Sigmoid colon (tissue), 6 donors: ENCODE measurements at regions not wholly inside any gene's neighbourhood (a gene's known extent, or its start where the extent isn't known, plus 50 kb on each side); places are given as distances from the start of the nearest gene placed in this dataset.

ENCODE experiments used
- DNase-seq: peaks from one replicate; pipeline ENCODE4 v3.0.0-alpha.2; 2019
- H3K27ac ChIP-seq, 4 donors: fragments of 200-600 bp; sonication (generic); one replicate each; pipeline ENCODE4 v1.5.1; 2016 to 2019; ENCODE audit warnings: mild to moderate bottlenecking in 1 of 4
- H3K27me3 ChIP-seq, 3 donors: fragments of 200-600 bp; sonication (generic); one replicate each; pipeline ENCODE4 v1.5.1; 2019; ENCODE audit warnings: mild to moderate bottlenecking in 1 of 3
- H3K36me3 ChIP-seq, 4 donors: fragments of 200-600 bp; sonication (generic); one replicate each; pipeline ENCODE4 v1.5.1; 2016 to 2019
- H3K4me1 ChIP-seq, 4 donors: fragments of 200-600 bp; sonication (generic); one replicate each; pipeline ENCODE4 v1.5.1; 2017 to 2019
- H3K4me3 ChIP-seq, 4 donors: fragments of 200-600 bp; sonication (generic); one replicate each; pipeline ENCODE4 v1.5.1; 2017 to 2019; ENCODE audit warnings: mild to moderate bottlenecking in 2 of 4, moderate library complexity in 1 of 4
- H3K9me3 ChIP-seq, 4 donors: fragments of 200-600 bp in 3 of 4; sonication (generic) in 3 of 4; one replicate each; pipeline versions ENCODE4 v1.5.1 to v1.6.1; 2013 to 2019
- CTCF ChIP-seq, 4 experiments: fragments of 450-650 bp in 3 of 4; fragments of 200-600 bp in 1 of 4; IDR thresholded peaks; one replicate each; pipeline ENCODE4 v1.5.1; 2016 to 2019; ENCODE audit warnings: antibody characterized with exemption in 4 of 4, mild to moderate bottlenecking in 3 of 4, moderate library complexity in 2 of 4
- EP300 ChIP-seq, 4 donors: sonication (generic); formaldehyde crosslinking; IDR thresholded peaks; one replicate each; pipeline ENCODE4 v1.6.1; 2017; ENCODE audit warnings: antibody characterized with exemption in 4 of 4
- POLR2A ChIP-seq, 2 donors: fragments of 450-650 bp; IDR thresholded peaks; one replicate each; pipeline ENCODE4 v1.6.1; 2016; ENCODE audit warnings: antibody characterized with exemption in 2 of 2, mild to moderate bottlenecking in 2 of 2, moderate library complexity in 2 of 2
- POLR2AphosphoS5 ChIP-seq, 4 donors: sonication (generic); formaldehyde crosslinking; IDR thresholded peaks; one replicate each; pipeline ENCODE4 v1.6.1; 2017; ENCODE audit warnings: antibody characterized with exemption in 4 of 4
- WGBS, 2 donors: extraction: QIAGEN DNeasy Blood & Tissue Kit; methylation state at CpG; one replicate each; pipeline ENCODE4 v1.1.7; 2013; 5-methylcytosine and 5-hydroxymethylcytosine counted together
- intact Hi-C: fragments of 100-400 bp; cut with DNase I; formaldehyde crosslinking; loops from one replicate; pipeline ENCODE4 v1.15.1; 2023
- donor health status: healthy with polysubstance abuse.
- donor health status: healthy.

- no peaks in the 10 kb centered on the region for H3K9me3 ChIP-seq
- no peaks in the 10 kb centered on the region for H3K36me3 ChIP-seq
- WGBS, 2 donors = 82 to 91% methylated on average over 6 of the region's 6 CpGs
- TF ChIP-seq EP300 (IDR thresholded peaks at IDR 0.05) (no peak), POLR2A (IDR thresholded peaks at IDR 0.05) (no peak), CTCF (IDR thresholded peaks at IDR 0.05) (no peak), POLR2AphosphoS5 (IDR thresholded peaks at IDR 0.05) (no peak)
- intact Hi-C loops = no loop called here
- peaks cover 0 to 42% (median 19%) of the 10 kb centered on the region in 4 donors for H3K4me1 ChIP-seq
- H3K27me3 ChIP-seq = no peaks in the 10 kb centered on the region
- DNase-seq = no peak
- no peak overlapping the region for H3K27ac ChIP-seq
- H3K4me3 ChIP-seq = no peak overlapping the region
These were observed 493.4 kb upstream of the ZMIZ1 start for GRCh38 chr10:78575400-78575799.

- DNase-seq = no peak
- peaks cover 0 to 34% (median 15%) of the 10 kb centered on the region in 4 donors for H3K4me1 ChIP-seq
- WGBS, 2 donors = 65 to 83% methylated on average over 5 of the region's 5 CpGs
- no peaks in the 10 kb centered on the region for H3K27me3 ChIP-seq
- H3K9me3 ChIP-seq = no peaks in the 10 kb centered on the region
- intact Hi-C loops = no loop called here
- TF ChIP-seq EP300 (IDR thresholded peaks at IDR 0.05) = no peak
- no peaks in the 10 kb centered on the region for H3K36me3 ChIP-seq
- H3K4me3 ChIP-seq = no peak overlapping the region
- H3K27ac ChIP-seq = no peak overlapping the region
These were observed 492.5 kb upstream of the ZMIZ1 start for GRCh38 chr10:78576276-78576675.

GRCh38 chr10:78577712-78578111 is 491.1 kb upstream of the ZMIZ1 start:
- Histone ChIP-seq H3K27me3 (no peaks in the 10 kb centered on the region), H3K9me3 (no peaks in the 10 kb centered on the region), H3K27ac (no peak overlapping the region), H3K4me3 (no peak overlapping the region), H3K4me1 (peaks cover 0 to 23% (median 16%) of the 10 kb centered on the region in 4 donors), H3K36me3 (no peaks in the 10 kb centered on the region)
- DNase-seq = no peak
- TF ChIP-seq POLR2AphosphoS5 (IDR thresholded peaks at IDR 0.05) (no peak), POLR2A (IDR thresholded peaks at IDR 0.05) (no peak), EP300 (IDR thresholded peaks at IDR 0.05) (no peak), CTCF (IDR thresholded peaks at IDR 0.05) (no peak)
- intact Hi-C loops = no loop called here
- 36 to 38% methylated on average over 5 of the region's 5 CpGs for WGBS, 2 donors

- TF ChIP-seq POLR2AphosphoS5 (IDR thresholded peaks at IDR 0.05) = no peak
- TF ChIP-seq POLR2A (IDR thresholded peaks at IDR 0.05) = no peak
- TF ChIP-seq CTCF (IDR thresholded peaks at IDR 0.05) = no peak
- no peak for TF ChIP-seq EP300 (IDR thresholded peaks at IDR 0.05)
- no peaks in the 10 kb centered on the region for H3K27me3 ChIP-seq
- no peak overlapping the region for H3K4me3 ChIP-seq
- H3K4me1 ChIP-seq = peaks cover 0 to 25% (median 15%) of the 10 kb centered on the region in 4 donors
- no peaks in the 10 kb centered on the region for H3K9me3 ChIP-seq
- no peak for DNase-seq
- 66 to 67% methylated on average over 6 of the region's 6 CpGs for WGBS, 2 donors
- H3K36me3 ChIP-seq = no peaks in the 10 kb centered on the region
- H3K27ac ChIP-seq = no peak overlapping the region
- intact Hi-C loops = no loop called here
These were observed 489.8 kb upstream of the ZMIZ1 start for GRCh38 chr10:78578929-78579328.

- TF ChIP-seq CTCF (IDR thresholded peaks at IDR 0.05) = no peak
- no peak for TF ChIP-seq POLR2A (IDR thresholded peaks at IDR 0.05)
- TF ChIP-seq POLR2AphosphoS5 (IDR thresholded peaks at IDR 0.05) = no peak
- TF ChIP-seq EP300 (IDR thresholded peaks at IDR 0.05) = no peak
- Histone ChIP-seq H3K27me3 (no peaks in the 10 kb centered on the region), H3K4me1 (peaks cover 0 to 32% (median 21%) of the 10 kb centered on the region in 4 donors), H3K27ac (peak overlapping the region in 3 of 4 donors; percentile 56 to 73 (median 63)), H3K9me3 (no peaks in the 10 kb centered on the region), H3K4me3 (no peak overlapping the region), H3K36me3 (no peaks in the 10 kb centered on the region)
- intact Hi-C loops = no loop called here
- 92 to 95% methylated on average over 5 of the region's 5 CpGs for WGBS, 2 donors
- no peak for DNase-seq
These were observed 489.2 kb upstream of the ZMIZ1 start for GRCh38 chr10:78579576-78579975.
